ENCODE measurements at regions not wholly inside any gene's neighbourhood (a gene's known extent, or its start where the extent isn't known, plus 50 kb on each side); places are given as distances from the start of the nearest gene placed in this dataset.

- H2AFZ ChIP-seq (ENCODE audit: low read length): no peak overlapping the region
- Mint-ChIP-seq H3K27ac (no peak overlapping the region), H3K4me1 (peaks cover 0 to 3% of the 10 kb centered on the region in 2 experiments; a peak in 1 of 4 replicates), H3K9me3 (no peaks in the 10 kb centered on the region), H3K4me3 (no peak overlapping the region), H3K36me3 (ENCODE audit: insufficient read depth in 1 of 3, low read depth in 3 of 3) (no peaks in the 10 kb centered on the region), H3K27me3 (ENCODE audit: low read depth) (no peaks in the 10 kb centered on the region; the same call in 1 of the 2 replicates)
- no peak overlapping the region for H3K18ac ChIP-seq (ENCODE audit: insufficient read length, low read depth, low read length)
- no peak overlapping the region for H4K5ac ChIP-seq (ENCODE audit: insufficient read length, low read depth, low read length)
- no peak overlapping the region for H3K56ac ChIP-seq (ENCODE audit: insufficient read length, low read depth, low read length)
- H4K8ac ChIP-seq (replicated peaks; ENCODE audit: insufficient read length, low read depth, low read length): no peak overlapping the region
- WGBS (ENCODE audit: extremely low coverage, insufficient read length, low lambda C conversion rate): no CpG with 5 or more reads among the region's 2 CpGs
- no peak overlapping the region for H2BK5ac ChIP-seq (ENCODE audit: insufficient read length, low read length)
- no peak for TF ChIP-seq CTCF (conservative IDR thresholded peaks at IDR 0.05)
- no peak overlapping the region for H2AK5ac ChIP-seq (ENCODE audit: insufficient read length, low read length)
- no peak for DNase-seq
- no peaks in the 10 kb centered on the region for H4K20me1 ChIP-seq (ENCODE audit: control insufficient read depth, insufficient read depth, insufficient read length)
- no peak overlapping the region for H3K23ac ChIP-seq (ENCODE audit: insufficient read length, low read depth, low read length)
- H3K14ac ChIP-seq (ENCODE audit: insufficient read depth, low read length): no peak overlapping the region
- H3K27ac ChIP-seq (ENCODE audit: insufficient read length, low read depth, low read length): no peak overlapping the region
- H3K9ac ChIP-seq (ENCODE audit: extremely low read depth, insufficient read length, low read length): no peak overlapping the region
- H3K9me3 ChIP-seq (ENCODE audit: control insufficient read depth, low read depth, low read length): no peaks in the 10 kb centered on the region
- H3K4me2 ChIP-seq (ENCODE audit: insufficient read depth, insufficient read length, low read length): no peak overlapping the region
- no peaks in the 10 kb centered on the region for H3K27me3 ChIP-seq (ENCODE audit: insufficient read depth, low read length)
- no peaks in the 10 kb centered on the region for H3K4me1 ChIP-seq (ENCODE audit: insufficient read depth, low read length)
- no peak overlapping the region for H4K91ac ChIP-seq (ENCODE audit: insufficient read length, low read depth, low read length)
- no peaks in the 10 kb centered on the region for H3K79me2 ChIP-seq (ENCODE audit: insufficient read depth, low read length)
- H2BK120ac ChIP-seq (ENCODE audit: low read depth, low read length, poor library complexity, severe bottlenecking): no peak overlapping the region
- no peak overlapping the region for H2BK15ac ChIP-seq (ENCODE audit: low read depth, low read length)
- no peaks in the 10 kb centered on the region for H3K79me1 ChIP-seq (ENCODE audit: insufficient read depth, low read depth, low read length, poor library complexity, severe bottlenecking)
- H3K4ac ChIP-seq (ENCODE audit: low read depth, low read length): no peak overlapping the region
- no peak overlapping the region for H2BK12ac ChIP-seq (ENCODE audit: insufficient read length, low read depth, low read length)
- no peak overlapping the region for H2BK20ac ChIP-seq (ENCODE audit: low read depth, low read length, poor library complexity, severe bottlenecking)
- H3T11ph ChIP-seq (ENCODE audit: low read length): no peak overlapping the region
- no peaks in the 10 kb centered on the region for H3K23me2 ChIP-seq (ENCODE audit: insufficient read length, low read depth, low read length, poor library complexity, severe bottlenecking)
Observed at GRCh38 chr5:148880696-148881095, 54.3 kb downstream of the ADRB2 start.
